HG02970 (cell line): ENCODE measurements at regions not wholly inside any gene's neighbourhood (a gene's known extent, or its start where the extent isn't known, plus 50 kb on each side); places are given as distances from the start of the nearest gene placed in this dataset.
"Not testable (repeated sequence)": the region's sequence is repeated elsewhere in the genome, so short reads cannot be mapped to it uniquely, and the experiment has no call there.

Experiments used
- ATAC-seq: cut with Tn5 transposase; IDR thresholded peaks from one replicate; pipeline ENCODE4 v1.9.1; 2021; ENCODE audit warnings: mild to moderate bottlenecking, moderate library complexity, moderate number of reproducible peaks; ENCODE audit not compliant: unreplicated experiment, low FRiP score

GRCh38 chr3:178083906-178084866, 452.1 kb upstream of the KCNMB2 start:
- ATAC-seq, result no peak

DNA sequence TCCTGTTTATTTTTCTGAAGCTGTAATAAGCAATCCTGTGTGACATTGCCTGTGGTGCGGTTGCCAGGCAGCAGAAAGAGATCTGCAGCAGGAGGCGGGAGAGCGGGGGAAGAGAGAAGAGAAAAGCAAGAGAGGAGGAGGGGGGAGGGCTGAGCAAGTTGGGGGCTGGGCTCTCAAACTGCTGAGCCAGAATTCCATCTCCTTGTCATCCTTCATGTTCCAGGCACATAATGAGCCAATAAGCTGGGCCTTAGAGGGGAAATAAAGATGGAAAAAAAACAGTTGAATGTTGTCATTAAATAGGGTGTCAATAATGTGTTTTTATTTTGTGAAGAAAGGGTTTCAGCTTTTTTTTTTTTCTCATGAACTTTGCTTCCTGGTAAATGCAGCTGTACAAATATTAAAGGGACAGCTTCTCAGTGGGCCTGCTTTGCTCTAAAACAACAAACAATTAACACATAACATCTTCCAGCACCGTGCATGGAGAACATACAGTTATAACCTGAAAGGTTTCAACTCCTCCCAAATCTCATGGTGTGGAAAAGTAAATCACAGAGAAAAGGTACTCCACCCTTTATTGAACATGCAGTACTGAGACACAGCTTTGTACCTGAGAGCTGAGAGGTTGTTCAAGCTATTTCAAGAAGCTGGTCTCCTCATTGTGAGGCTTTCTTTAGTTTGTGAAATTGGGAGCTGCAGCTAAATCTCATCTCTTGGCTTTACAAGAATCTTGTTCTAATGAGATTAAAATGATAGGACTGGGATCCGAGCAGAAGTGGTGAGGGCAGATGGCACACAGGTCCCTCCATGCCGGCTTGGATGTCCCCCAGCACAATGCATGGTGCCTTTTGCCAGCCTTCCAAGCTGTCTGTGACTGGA, 451.1 kb upstream of the KCNMB2 start:
- no peak for ATAC-seq

DNA sequence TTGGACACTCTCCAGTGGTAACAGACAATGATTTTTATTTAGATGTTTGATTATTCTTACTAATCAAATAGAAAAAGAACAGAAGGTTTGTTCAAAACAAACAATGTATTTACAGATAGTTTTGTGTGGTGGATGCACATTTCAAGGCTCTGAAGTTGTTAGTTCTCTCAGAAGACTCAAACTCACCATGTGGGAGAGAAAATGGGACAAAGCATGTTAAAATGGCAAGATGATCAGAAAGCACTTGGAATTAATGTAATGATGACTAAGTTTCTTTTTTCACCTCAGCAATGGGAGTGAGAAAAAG, 450.5 kb upstream of the KCNMB2 start:
- ATAC-seq, result no peak

GRCh38 chr3:178086144-178086825, 450.0 kb upstream of the KCNMB2 start:
- ATAC-seq, result no peak

- ATAC-seq, result no peak
Measured at GRCh38 chr3:178087376-178087775, 448.9 kb upstream of the KCNMB2 start.

DNA sequence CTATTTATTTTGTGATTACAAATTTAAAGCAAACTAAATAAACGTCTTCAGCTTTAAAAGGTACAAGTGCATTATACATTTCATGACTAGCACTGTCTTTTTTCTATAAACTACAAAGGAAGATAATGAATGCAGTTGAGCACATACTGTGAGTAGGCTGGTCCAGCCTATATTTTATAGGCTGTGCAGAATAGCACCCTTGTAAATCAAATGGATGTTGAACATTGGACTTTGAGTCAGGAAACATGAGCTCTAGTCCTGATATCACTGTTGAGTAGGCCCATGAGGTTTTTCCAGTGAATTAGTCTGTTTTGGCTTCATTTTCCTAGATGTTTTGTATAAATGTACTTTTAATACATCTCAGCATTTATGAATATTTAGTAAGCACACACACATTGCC, 447.3 kb upstream of the KCNMB2 start:
- ATAC-seq, result no peak

DNA sequence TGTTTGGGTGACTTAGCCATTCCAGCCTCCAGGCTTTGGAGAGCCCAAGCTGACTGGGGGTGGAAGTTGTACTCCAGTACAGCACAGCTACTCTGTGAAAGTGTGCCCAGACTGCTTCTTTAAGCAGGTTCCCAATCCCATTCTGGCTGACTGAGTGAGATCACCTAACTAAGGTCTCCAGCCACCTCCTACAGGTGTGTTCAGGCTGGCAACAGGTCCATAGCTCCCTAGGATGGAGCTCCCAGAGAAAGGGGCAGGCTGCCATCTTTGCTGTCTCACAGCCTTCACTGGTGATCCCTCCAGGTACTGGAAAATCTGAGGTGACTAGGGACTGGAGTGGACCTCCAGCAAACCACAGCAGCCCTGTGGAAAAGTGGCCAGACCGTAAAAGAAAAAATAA, 445.3 kb upstream of the KCNMB2 start:
- no peak for ATAC-seq

GRCh38 chr3:178095522-178095921, 440.7 kb upstream of the KCNMB2 start:
- ATAC-seq, result no peak

GRCh38 chr3:178096955-178097354, 439.3 kb upstream of the KCNMB2 start:
- no peak for ATAC-seq

DNA sequence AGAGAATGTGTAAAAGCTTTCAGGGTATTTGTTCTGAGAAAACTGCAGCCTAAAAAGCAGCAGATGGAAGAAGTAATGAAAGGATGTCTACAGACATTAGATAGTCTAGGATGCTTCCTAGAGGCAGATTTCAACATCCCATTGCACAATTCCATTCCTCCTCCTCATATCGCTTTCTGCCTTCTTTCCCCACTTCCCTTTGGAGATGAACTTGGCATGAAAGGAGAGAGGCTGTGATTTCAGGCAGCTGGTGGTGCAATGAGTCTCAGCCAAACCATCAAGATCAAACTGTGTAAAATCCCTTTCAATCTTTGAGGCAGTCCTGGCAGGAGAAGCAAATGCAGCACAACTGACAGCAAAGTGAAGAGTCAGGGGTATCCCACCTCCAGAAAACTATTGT, 438.7 kb upstream of the KCNMB2 start:
- no peak for ATAC-seq

GRCh38 chr3:178099274-178099673, 437.0 kb upstream of the KCNMB2 start:
- no peak for ATAC-seq

GRCh38 chr3:178099862-178100261, 436.4 kb upstream of the KCNMB2 start:
- ATAC-seq, result no peak

DNA sequence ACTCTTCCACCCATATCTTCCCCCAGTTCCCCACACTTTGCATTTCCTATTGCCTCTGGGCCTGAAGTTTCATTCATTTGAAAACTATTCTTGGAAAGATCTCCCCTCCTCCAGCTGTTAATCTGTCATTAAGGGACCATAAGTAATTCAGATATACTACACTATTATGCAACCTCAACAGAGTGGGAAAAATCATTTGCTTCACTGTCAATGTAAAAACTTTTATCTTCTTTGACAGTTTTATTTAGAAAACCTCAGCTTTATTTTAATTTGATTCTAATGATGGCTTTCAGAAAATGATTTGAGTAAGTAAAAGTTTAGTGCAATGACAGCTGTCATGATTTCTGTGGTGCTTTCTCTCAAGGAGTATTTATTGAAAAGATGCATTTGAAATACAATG, 435.3 kb upstream of the KCNMB2 start:
- no peak for ATAC-seq

DNA sequence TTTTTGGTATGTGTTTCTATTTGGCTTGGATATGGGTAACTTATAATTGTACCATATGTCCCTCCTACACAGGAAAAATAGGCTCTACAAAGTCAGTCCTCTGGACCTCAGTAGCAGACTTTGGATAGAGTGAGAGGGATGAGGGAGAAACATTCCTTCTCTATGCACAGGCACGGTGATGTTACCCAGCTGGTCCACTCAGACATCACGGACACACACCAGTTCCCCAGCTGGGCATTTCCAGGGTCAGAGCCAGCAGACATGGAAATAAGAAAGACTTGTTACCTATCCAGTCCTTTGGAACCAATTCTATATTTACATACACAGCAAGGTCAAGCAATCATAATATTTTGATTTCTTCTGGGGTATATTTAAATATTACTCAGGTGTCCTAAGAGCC, 433.1 kb upstream of the KCNMB2 start:
- ATAC-seq, result no peak

GRCh38 chr3:178107804-178108203, 428.4 kb upstream of the KCNMB2 start:
- no peak for ATAC-seq

DNA sequence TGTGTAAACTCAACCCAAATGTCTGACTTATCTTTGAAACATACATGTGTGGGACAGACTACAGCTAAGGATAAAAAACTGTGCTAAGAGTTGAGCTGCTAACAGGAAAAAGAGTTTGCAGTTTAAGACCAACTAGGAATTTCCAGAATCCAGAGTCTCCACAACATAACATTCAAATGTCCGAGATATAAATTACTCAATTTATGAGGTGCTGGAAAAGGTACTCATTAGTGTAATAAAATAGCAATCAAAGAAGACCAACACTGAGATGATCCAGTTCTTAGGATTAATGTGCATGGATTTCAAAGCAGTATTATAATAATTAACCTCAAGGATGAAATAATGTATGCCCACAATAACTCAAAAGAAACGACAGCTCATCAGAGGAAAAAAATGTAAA, 426.5 kb upstream of the KCNMB2 start:
- ATAC-seq, result no peak

DNA sequence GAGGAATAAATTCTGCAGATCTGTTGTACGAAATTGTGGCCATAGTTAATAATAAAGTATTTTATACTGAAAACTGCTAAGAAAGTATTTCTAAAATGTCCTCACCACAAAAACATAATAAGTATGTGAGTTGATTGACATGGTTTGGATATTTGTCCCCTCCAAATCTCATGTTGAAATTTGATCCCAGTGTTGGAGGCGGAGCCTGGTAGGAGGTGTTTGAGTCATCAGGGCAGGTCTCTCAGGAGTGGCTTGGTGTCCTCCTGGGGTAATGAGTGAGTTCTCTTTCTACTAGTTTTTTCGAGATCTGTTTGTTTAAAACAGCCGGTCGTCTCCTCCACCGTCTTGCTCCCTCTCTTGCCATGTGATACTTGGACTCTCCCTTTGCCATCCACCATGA, 424.1 kb upstream of the KCNMB2 start:
- no peak for ATAC-seq

DNA sequence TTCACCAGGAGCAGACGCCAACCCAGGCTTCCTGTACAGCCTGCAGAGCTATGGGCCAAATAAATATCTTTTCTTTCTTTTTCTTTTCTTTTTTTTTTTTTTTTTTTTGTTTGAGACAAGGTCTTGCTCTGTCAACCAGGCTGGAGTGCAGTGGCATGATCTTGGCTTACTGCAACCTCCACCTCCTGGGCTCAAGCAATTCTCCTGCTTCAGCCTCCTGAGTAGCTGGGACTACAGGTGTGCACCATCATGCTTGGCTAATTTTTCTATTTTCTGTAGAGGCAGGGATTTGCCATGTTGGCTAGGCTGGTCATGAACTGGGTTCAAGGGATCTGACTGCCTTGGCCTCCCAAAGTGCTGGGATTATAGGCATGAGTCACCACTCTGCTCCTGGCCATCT, 423.7 kb upstream of the KCNMB2 start:
- ATAC-seq, result not testable (repeated sequence)

DNA sequence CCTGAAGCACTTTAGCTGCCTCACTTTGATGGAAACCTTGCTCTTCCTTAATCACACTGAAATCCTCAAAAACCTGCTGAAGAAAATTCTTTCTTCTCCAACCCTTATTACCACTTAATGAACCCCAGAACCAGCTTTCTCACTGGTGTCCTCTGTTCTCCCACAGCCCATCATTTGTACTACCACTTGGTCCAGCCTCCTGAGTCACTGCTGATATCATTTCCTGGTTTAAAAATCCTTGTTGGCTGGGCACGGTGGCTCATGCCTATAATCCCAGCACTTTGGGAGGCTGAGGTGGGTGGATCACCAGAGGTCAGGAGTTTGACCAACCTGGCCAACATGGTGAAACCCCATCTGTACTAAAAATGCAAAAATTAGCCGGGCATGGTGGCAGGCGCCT, 418.6 kb upstream of the KCNMB2 start:
- ATAC-seq, result no peak

DNA sequence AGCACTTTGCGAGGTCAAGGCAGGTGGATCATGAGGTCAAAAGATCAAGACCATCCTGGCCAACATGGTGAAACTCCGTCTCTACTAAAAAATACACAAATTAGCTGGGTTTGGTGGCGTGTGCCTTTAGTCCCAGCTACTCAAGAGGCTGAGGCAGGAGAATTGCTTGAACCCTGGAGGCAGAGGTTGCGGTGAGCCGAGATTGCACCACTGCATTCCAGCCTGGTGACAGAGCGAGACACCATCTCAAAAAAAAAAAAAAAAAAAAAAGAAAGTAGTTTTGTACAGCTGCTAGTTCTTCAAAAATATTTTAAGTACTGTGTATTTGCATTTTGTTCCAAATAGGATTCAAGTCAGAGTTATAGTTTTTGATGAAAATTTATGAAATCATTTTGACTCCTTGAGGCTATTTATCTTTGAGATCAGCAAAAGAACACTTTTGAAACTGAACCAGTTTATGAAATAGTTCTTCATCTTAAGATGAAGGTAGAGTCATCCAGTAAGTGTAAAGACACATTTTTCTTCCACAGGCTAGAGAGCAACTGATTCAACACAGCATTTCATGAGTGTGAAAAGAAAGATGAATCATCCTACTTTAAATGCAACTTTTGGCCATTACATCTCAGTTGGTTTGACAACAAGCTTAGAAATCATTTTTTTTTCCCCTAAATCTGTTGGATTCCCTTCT, 416.5 kb upstream of the KCNMB2 start:
- not testable (repeated sequence) for ATAC-seq
